HepG2 (cell line): ENCODE measurements at regions not wholly inside any gene's neighbourhood (a gene's known extent, or its start where the extent isn't known, plus 50 kb on each side); places are given as distances from the start of the nearest gene placed in this dataset.

Experiments
- ATAC-seq: fragments of 200-7000 bp; cut with Tn5 transposase; 3 replicates; pipeline ENCODE4 v1.9.1; 2020; ENCODE audit warnings: mild to moderate bottlenecking, moderate library complexity
- BruUV-seq: library from RNA; stranded (reverse); fragments of 400-500 nt; replicated peaks from 2 replicates; lab custom pipeline; 2021; lab: Mats Ljungman, UMichigan
- CTCF ChIA-PET: fragments of 300-600 bp; formaldehyde crosslinking; extraction: SDS; loops from one replicate; lab custom pipeline; 2021; ENCODE audit warnings: low total read pairs, inconsistent platforms, low intra/inter-chr PET ratio; lab: Yijun Ruan, JAX
- POLR2A ChIA-PET: fragments of 350-600 bp; sonication (Branson Sonifier 250); formaldehyde crosslinking; loops from one replicate; lab custom pipeline; 2020; ENCODE audit warnings: antibody characterized with exemption, inconsistent platforms; lab: Yijun Ruan, JAX
- DNase-seq: peaks from one replicate; pipeline ENCODE4 v3.0.0-alpha.2; 2015; ENCODE audit warnings: low spot score
- FAIRE-seq: peaks from 3 replicates; lab custom pipeline; 2011; peaks lifted over from hg19 to GRCh38; lab: Jason Lieb, UNC
- H2AFZ ChIP-seq: one replicate; pipeline ENCODE4 v1.6.1; 2011; ENCODE audit warnings: low read length, inconsistent platforms
- H3K27ac ChIP-seq: fragments of 300-600 bp; 3 replicates; pipeline ENCODE4 v1.8.0; 2011; ENCODE audit warnings: mixed run types, mild to moderate bottlenecking, mixed read lengths, low read length, inconsistent platforms; ENCODE audit not compliant: insufficient read depth; ENCODE audit errors: extremely low read length
- H3K27me3 ChIP-seq, 2 experiments: fragments of 200-600 bp in 1 of 2; 2 replicates in 1 of 2; 3 replicates in 1 of 2; pipeline versions ENCODE4 v1.6.0 to v1.8.0; 2011; ENCODE audit warnings: low read length in 2 of 2, mild to moderate bottlenecking in 2 of 2, moderate library complexity in 2 of 2, inconsistent platforms in 1 of 2; ENCODE audit not compliant: insufficient read depth in 2 of 2, control insufficient read depth in 1 of 2
- H3K36me3 ChIP-seq, 2 experiments: fragments of 200-600 bp in 1 of 2; replicated peaks in 1 of 2; 2 replicates in 1 of 2; 3 replicates in 1 of 2; pipeline versions ENCODE4 v1.5.1 to v1.8.0; 2011; ENCODE audit warnings: low read length in 2 of 2, inconsistent platforms in 1 of 2; ENCODE audit not compliant: insufficient read depth in 2 of 2, control insufficient read depth in 1 of 2
- H3K4me1 ChIP-seq: 2 replicates; pipeline ENCODE4 v1.5.1; 2012; ENCODE audit warnings: low read length, inconsistent platforms; ENCODE audit not compliant: insufficient read depth
- H3K4me2 ChIP-seq: 2 replicates; pipeline ENCODE4 v1.6.0; 2011; ENCODE audit warnings: low read depth, low read length, inconsistent platforms
- H3K4me3 ChIP-seq, 3 experiments: fragments of 200-600 bp in 1 of 3; sonication (generic), shearing (Covaris generic) in 1 of 3; replicated peaks in 1 of 3; 2 replicates each; pipeline ENCODE4 v1.5.1; 2011 to 2016; ENCODE audit warnings: low read length in 3 of 3, inconsistent platforms in 2 of 3, low read depth in 2 of 3, mild to moderate bottlenecking in 2 of 3, control low read depth in 1 of 3, mixed read lengths in 1 of 3; ENCODE audit not compliant: insufficient read depth in 1 of 3
- H3K79me2 ChIP-seq: one replicate; pipeline ENCODE4 v1.6.1; 2011; ENCODE audit warnings: low read length, inconsistent platforms; ENCODE audit not compliant: insufficient read depth
- H3K9ac ChIP-seq: 2 replicates; pipeline ENCODE4 v1.6.0; 2011; ENCODE audit warnings: mild to moderate bottlenecking, low read depth, low read length, inconsistent platforms; ENCODE audit not compliant: insufficient read depth
- H3K9me3 ChIP-seq: 2 replicates; pipeline ENCODE4 v1.5.1; 2012; ENCODE audit warnings: mild to moderate bottlenecking, low read length
- H4K20me1 ChIP-seq: 2 replicates; pipeline ENCODE4 v1.6.0; 2011; ENCODE audit warnings: inconsistent platforms, mild to moderate bottlenecking, low read length, moderate library complexity; ENCODE audit not compliant: insufficient read depth
- ATF1 ChIP-seq: IDR thresholded peaks from 2 replicates; pipeline ENCODE4 v1.6.1; 2016; ENCODE audit warnings: mild to moderate bottlenecking, control low read depth
- CEBPB ChIP-seq: IDR thresholded peaks from 2 replicates; pipeline ENCODE4 v1.6.1; 2011; ENCODE audit warnings: low read depth, low read length, improper control_type of control experiment, borderline replicate concordance
- DNMT3B ChIP-seq: conservative IDR thresholded peaks from 2 replicates; pipeline ENCODE4 v1.6.1; 2016; ENCODE audit warnings: missing biosample characterization, control low read depth
- ETV5 ChIP-seq: IDR thresholded peaks from 2 replicates; pipeline ENCODE4 v1.6.1; 2018; ENCODE audit warnings: missing biosample characterization, missing genetic modification reagents, inconsistent platforms, borderline replicate concordance
- MEIS1 ChIP-seq: sonication (generic); formaldehyde crosslinking; IDR thresholded peaks from 2 replicates; pipeline ENCODE4 v1.9.0; 2021; ENCODE audit warnings: mild to moderate bottlenecking, missing genetic modification reagents, moderate library complexity, borderline replicate concordance
- SALL2 ChIP-seq: sonication (generic); formaldehyde crosslinking; IDR thresholded peaks from 2 replicates; pipeline ENCODE4 v1.8.1; 2023; ENCODE audit warnings: mild to moderate bottlenecking, missing genetic modification reagents, inconsistent platforms
- ZBTB3 ChIP-seq: sonication (generic); formaldehyde crosslinking; IDR thresholded peaks from 2 replicates; pipeline ENCODE4 v1.4.0; 2020; ENCODE audit warnings: low read depth, mild to moderate bottlenecking, moderate library complexity, missing genetic modification reagents, borderline replicate concordance
- ZNF225 ChIP-seq: sonication (generic); formaldehyde crosslinking; IDR thresholded peaks from 2 replicates; pipeline ENCODE4 v1.4.0; 2020; ENCODE audit warnings: mild to moderate bottlenecking, missing genetic modification reagents
- ZNF326 ChIP-seq: sonication (generic); formaldehyde crosslinking; IDR thresholded peaks from 2 replicates; pipeline ENCODE4 v1.4.0; 2020; ENCODE audit warnings: missing genetic modification reagents, borderline replicate concordance
- ZNF709 ChIP-seq: sonication (generic); formaldehyde crosslinking; IDR thresholded peaks from 2 replicates; pipeline ENCODE4 v1.5.0; 2020; ENCODE audit warnings: mild to moderate bottlenecking, missing genetic modification reagents
- ZNF780A ChIP-seq: sonication (generic); formaldehyde crosslinking; IDR thresholded peaks from 2 replicates; pipeline ENCODE4 v1.8.0; 2022; ENCODE audit warnings: mild to moderate bottlenecking, missing genetic modification reagents, moderate library complexity
- WGBS: methylation state at CpG from one replicate; pipeline ENCODE4 v1.1.6; 2017; ENCODE audit warnings: low lambda C conversion rate; 5-methylcytosine and 5-hydroxymethylcytosine counted together
- in situ Hi-C: cut with HindIII; loops from 2 replicates; pipeline ENCODE4 v1.10.0; 2017; ENCODE audit warnings: low pct_unique_long_range_greater_than_20kb; ENCODE audit not compliant: extremely low pct_ligation_motif_present
- intact Hi-C: fragments of 100-400 bp; cut with micrococcal nuclease; formaldehyde crosslinking; loops from one replicate; pipeline ENCODE4 v1.10.0; 2022; ENCODE audit not compliant: unreplicated experiment
- TF ChIP-seq, protein P1 (sequence below): sonication (generic); formaldehyde crosslinking; IDR thresholded peaks from 2 replicates; pipeline ENCODE4 v1.9.0; 2021; ENCODE audit warnings: missing genetic modification reagents, borderline replicate concordance
- TF ChIP-seq, protein P2 (sequence below): sonication (generic); formaldehyde crosslinking; IDR thresholded peaks from 2 replicates; pipeline ENCODE4 v1.8.0; 2022; ENCODE audit warnings: mild to moderate bottlenecking, missing genetic modification reagents, moderate library complexity

DNA sequence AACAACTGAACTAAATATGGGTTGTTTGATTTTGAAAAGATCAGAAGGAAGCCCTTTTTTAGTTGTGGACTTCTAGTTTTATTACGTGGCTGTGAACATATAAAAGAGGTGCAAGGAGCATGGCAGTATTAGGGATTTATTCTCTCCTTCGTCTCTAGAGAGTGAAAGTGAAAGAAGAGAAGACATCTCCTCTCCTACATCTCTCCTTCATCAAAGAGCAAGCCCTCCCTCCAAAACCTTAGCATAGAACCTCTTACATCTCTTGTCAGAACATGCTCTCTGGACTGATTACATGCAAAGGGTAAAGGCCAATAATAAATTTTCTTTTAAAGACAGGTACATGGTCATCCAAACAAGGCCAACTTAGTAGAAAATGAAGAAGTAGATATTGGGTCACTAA lies 184.3 kb upstream of the IRX1 start:
- Histone ChIP-seq H3K4me1 (no peaks in the 10 kb centered on the region), H3K4me3 (no peak overlapping the region), H4K20me1 (no peaks in the 10 kb centered on the region), H3K9ac (no peak overlapping the region), H3K9me3 (no peaks in the 10 kb centered on the region), H3K79me2 (no peaks in the 10 kb centered on the region)
- FAIRE-seq (no peak), ATAC-seq (no peak), DNase-seq (no peak)
- intact Hi-C loops, result no loop called here
- no peak for TF ChIP-seq CEBPB
- TF ChIP-seq, protein P1, sequence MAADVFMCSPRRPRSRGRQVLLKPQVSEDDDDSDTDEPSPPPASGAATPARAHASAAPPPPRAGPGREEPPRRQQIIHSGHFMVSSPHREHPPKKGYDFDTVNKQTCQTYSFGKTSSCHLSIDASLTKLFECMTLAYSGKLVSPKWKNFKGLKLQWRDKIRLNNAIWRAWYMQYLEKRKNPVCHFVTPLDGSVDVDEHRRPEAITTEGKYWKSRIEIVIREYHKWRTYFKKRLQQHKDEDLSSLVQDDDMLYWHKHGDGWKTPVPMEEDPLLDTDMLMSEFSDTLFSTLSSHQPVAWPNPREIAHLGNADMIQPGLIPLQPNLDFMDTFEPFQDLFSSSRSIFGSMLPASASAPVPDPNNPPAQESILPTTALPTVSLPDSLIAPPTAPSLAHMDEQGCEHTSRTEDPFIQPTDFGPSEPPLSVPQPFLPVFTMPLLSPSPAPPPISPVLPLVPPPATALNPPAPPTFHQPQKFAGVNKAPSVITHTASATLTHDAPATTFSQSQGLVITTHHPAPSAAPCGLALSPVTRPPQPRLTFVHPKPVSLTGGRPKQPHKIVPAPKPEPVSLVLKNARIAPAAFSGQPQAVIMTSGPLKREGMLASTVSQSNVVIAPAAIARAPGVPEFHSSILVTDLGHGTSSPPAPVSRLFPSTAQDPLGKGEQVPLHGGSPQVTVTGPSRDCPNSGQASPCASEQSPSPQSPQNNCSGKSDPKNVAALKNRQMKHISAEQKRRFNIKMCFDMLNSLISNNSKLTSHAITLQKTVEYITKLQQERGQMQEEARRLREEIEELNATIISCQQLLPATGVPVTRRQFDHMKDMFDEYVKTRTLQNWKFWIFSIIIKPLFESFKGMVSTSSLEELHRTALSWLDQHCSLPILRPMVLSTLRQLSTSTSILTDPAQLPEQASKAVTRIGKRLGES (CRISPR knock-in tag), result no peak
- no peak for TF ChIP-seq DNMT3B
- TF ChIP-seq SALL2 (CRISPR knock-in tag), result no peak
- no peak for TF ChIP-seq ZNF709 (CRISPR knock-in tag)
- no peak for TF ChIP-seq ATF1 (CRISPR knock-in tag)
- TF ChIP-seq ETV5 (CRISPR knock-in tag), result no peak
- TF ChIP-seq ZBTB3 (CRISPR knock-in tag), result no peak
- TF ChIP-seq, protein P2, sequence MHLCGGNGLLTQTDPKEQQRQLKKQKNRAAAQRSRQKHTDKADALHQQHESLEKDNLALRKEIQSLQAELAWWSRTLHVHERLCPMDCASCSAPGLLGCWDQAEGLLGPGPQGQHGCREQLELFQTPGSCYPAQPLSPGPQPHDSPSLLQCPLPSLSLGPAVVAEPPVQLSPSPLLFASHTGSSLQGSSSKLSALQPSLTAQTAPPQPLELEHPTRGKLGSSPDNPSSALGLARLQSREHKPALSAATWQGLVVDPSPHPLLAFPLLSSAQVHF (CRISPR knock-in tag), result no peak
- TF ChIP-seq ZNF225 (CRISPR knock-in tag), result no peak
- TF ChIP-seq MEIS1 (CRISPR knock-in tag), result no peak
- TF ChIP-seq ZNF780A (CRISPR knock-in tag), result no peak
- no peak for TF ChIP-seq ZNF326 (CRISPR knock-in tag)
- TF ChIP-seq, all 625 proteins: peak for 0
- Histone ChIP-seq H2AFZ (no peak overlapping the region), H3K27me3 (no peaks in the 10 kb centered on the region), H3K4me2 (no peak overlapping the region), H3K36me3 (no peaks in the 10 kb centered on the region), H3K27ac (no peak overlapping the region)
- POLR2A ChIA-PET, result no interaction called here
- CTCF ChIA-PET, result no interaction called here
- WGBS, result 2% methylated on average over 2 of the region's 2 CpGs
- BruUV-seq, result no TSS peak
- in situ Hi-C loops, result no loop called here
